ENCODE measurements at regions not wholly inside any gene's neighbourhood (a gene's known extent, or its start where the extent isn't known, plus 50 kb on each side); places are given as distances from the start of the nearest gene placed in this dataset.

DNA sequence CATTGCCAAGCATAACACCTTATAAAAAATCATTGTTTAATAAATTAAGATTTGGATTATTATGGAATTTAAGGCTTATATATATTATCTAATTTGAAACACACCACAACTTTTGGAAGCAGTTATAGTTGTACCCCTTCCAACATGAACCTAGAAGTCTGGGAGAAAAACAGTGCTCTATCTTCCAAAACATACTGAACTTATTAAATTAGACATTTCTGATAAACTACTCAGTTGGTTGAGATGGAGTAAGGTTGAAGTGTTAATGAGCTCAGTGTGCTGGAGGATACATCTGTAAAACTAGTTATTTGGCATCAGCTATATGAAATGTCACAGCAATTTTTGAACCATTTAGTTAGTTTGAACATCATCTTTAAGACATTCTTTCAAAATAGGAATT is 227.4 kb downstream of the ALX1 start:
- TF ChIP-seq, protein P1, sequence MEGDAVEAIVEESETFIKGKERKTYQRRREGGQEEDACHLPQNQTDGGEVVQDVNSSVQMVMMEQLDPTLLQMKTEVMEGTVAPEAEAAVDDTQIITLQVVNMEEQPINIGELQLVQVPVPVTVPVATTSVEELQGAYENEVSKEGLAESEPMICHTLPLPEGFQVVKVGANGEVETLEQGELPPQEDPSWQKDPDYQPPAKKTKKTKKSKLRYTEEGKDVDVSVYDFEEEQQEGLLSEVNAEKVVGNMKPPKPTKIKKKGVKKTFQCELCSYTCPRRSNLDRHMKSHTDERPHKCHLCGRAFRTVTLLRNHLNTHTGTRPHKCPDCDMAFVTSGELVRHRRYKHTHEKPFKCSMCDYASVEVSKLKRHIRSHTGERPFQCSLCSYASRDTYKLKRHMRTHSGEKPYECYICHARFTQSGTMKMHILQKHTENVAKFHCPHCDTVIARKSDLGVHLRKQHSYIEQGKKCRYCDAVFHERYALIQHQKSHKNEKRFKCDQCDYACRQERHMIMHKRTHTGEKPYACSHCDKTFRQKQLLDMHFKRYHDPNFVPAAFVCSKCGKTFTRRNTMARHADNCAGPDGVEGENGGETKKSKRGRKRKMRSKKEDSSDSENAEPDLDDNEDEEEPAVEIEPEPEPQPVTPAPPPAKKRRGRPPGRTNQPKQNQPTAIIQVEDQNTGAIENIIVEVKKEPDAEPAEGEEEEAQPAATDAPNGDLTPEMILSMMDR (conservative IDR thresholded peaks at IDR 0.05): no peak
- TF ChIP-seq EZH2 (IDR thresholded peaks at IDR 0.05; ENCODE audit: low read depth): no peak

All from PC-9 (cell line).